ENCODE measurements at regions not wholly inside any gene's neighbourhood (a gene's known extent, or its start where the extent isn't known, plus 50 kb on each side); places are given as distances from the start of the nearest gene placed in this dataset.
"Not testable (repeated sequence)": the region's sequence is repeated elsewhere in the genome, so short reads cannot be mapped to it uniquely, and the experiment has no call there.

GRCh38 chr1:243021365-243021764 lies 233.7 kb downstream of the CEP170 start:
- TF ChIP-seq CTCF, EZH2phosphoT487 (IDR thresholded peaks at IDR 0.05): not testable (repeated sequence)
